Jurkat, Clone E6-1 (cell line): ENCODE measurements at regions not wholly inside any gene's neighbourhood (a gene's known extent, or its start where the extent isn't known, plus 50 kb on each side); places are given as distances from the start of the nearest gene placed in this dataset.

Source experiments
- DNase-seq: peaks from one replicate; pipeline ENCODE4 v3.0.0-alpha.2; 2011; ENCODE audit warnings: low read depth, low spot score
- H3K4me3 ChIP-seq: 2 replicates; pipeline ENCODE4 v1.5.1; 2011; ENCODE audit warnings: mild to moderate bottlenecking, low read length, control low read depth, moderate library complexity

DNA sequence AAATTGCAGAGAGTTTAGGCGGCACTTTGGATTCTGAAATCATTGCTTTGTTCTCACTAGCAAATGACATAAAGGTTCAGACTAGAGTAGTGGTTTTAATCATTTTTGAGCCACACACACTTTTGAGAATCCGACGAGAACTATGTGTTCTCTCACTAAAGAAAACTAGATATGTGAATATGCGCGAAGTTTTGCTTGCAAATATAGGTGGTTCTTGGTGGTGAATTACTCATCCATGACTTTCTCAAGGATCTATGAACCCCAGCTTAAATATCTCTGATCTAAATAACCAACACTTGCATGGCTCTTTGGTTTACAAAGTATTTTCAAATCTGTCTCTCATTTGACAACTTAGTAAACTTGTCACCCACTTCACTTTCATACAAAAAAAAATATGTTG, 54.8 kb downstream of the NOG start:
- no peak overlapping the region for H3K4me3 ChIP-seq
- no peak for DNase-seq

DNA sequence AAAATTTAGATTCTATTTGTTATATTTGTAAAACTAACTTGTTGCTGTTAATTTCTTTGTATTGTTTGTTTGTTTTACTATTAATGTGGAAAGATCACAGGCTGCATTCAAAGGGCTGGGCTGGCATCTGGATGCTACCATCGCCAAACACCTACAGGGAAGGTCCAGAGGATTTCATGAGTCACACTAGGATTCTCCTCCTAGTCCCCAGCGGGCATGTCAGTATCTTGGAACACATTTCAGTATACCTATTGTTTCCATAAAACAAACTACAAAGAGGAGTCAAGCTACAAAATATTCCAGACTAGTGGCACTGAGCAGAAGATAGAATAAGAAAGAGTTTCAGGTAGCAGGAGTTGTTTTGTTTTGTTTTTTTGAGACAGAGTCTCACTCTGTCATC, 55.3 kb downstream of the NOG start:
- no peak overlapping the region for H3K4me3 ChIP-seq
- DNase-seq: no peak

GRCh38 chr17:56652628-56653027, 59.1 kb downstream of the NOG start:
- no peak for DNase-seq
- no peak overlapping the region for H3K4me3 ChIP-seq

DNA sequence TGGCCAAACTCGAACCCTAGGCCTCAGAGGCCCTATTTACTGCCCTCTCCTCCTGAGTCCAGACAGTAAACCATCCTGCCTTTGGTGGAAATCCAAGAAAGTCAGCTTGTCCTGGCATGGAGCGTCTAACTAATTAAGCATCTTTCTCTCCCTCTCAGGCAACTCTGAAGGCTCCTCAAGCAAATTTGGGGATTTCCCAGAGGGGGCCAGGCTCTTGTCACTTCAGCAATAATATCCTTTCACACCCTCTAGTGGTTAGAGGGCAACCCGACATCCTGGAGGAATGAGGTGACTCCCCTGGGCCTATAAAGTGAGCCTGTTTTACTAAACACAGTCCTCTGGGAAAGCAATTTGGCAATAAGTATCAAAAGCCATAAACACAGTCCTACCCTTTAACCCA, 60.4 kb downstream of the NOG start:
- peak; percentile 50 for DNase-seq
- H3K4me3 ChIP-seq: no peak overlapping the region

- no peak overlapping the region for H3K4me3 ChIP-seq
- no peak for DNase-seq
Observed at GRCh38 chr17:56656701-56657327, 63.3 kb downstream of the NOG start.

DNA sequence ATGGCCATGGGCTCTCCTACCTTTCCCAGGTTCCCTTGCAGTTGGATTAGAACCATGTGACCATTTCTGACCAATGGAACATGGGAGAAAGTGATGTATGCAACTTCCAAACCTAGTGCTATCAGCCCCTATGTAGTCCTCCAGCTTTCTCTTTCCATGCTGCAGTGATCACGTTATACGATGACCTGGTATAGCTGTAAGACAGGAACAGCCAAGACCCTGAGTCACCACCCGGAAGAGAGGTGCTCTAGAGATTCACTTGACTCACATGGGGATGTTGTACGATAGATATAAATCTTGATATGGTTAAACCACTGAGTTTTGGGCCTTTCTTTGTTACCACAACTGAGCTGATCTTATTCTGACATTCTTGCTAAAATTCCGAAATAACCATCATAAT, 65.1 kb downstream of the NOG start:
- no peak overlapping the region for H3K4me3 ChIP-seq
- no peak for DNase-seq

GRCh38 chr17:56659622-56660021, 66.1 kb downstream of the NOG start:
- no peak for DNase-seq
- no peak overlapping the region for H3K4me3 ChIP-seq

- DNase-seq: no peak
- H3K4me3 ChIP-seq: no peak overlapping the region
Observed at GRCh38 chr17:56661906-56662305, 68.4 kb downstream of the NOG start.

GRCh38 chr17:56665864-56666263, 72.4 kb downstream of the NOG start:
- DNase-seq: no peak
- H3K4me3 ChIP-seq: no peak overlapping the region

DNA sequence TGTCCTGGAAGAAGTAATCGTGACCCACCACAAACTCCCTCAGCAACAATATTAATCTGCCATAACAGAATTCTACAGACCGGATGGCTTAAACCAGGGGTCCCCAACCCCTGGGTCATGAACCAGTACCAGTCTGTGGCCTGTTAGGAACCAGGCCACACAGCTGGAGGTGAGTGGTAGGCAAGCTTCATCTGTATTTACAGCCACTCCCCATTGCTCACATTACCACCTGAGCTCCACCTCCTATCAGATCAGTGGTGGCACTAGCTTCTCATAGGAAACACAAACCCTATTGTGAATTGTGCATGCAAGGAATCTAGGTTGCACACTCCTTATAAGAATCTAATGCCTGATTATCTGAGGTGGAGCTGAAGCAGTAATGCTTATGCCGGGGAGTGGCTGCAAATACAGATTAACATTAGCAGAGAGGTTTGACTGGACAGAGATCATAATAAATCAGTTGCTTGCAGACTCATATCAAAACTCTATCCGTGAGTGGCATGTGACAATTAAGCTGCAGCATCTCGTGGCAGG, 74.5 kb downstream of the NOG start:
- H3K4me3 ChIP-seq: no peak overlapping the region
- DNase-seq: no peak

DNA sequence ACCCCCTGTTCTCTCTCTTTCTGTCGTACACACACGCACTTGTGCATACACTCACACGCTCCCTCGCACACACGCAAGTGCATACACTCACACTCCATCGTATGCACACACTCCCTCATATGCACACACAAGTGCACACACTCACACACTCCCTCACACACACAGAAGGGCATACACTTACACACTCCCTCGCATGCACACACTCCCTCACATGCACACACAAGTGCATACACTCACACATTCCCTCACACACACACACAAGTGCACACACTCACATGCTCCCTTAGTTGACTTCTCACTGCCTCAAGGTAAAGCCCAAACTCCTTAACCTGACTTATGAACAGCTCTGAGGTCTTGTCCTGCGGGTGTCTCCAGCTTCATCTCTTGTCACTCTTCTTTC, 78.7 kb downstream of the NOG start:
- H3K4me3 ChIP-seq: no peak overlapping the region
- DNase-seq: no peak

GRCh38 chr17:56674401-56674925, 81.0 kb downstream of the NOG start:
- no peak for DNase-seq
- no peak overlapping the region for H3K4me3 ChIP-seq

GRCh38 chr17:56675876-56676660, 82.6 kb downstream of the NOG start:
- H3K4me3 ChIP-seq: no peak overlapping the region
- peak; percentile 60 for DNase-seq

DNA sequence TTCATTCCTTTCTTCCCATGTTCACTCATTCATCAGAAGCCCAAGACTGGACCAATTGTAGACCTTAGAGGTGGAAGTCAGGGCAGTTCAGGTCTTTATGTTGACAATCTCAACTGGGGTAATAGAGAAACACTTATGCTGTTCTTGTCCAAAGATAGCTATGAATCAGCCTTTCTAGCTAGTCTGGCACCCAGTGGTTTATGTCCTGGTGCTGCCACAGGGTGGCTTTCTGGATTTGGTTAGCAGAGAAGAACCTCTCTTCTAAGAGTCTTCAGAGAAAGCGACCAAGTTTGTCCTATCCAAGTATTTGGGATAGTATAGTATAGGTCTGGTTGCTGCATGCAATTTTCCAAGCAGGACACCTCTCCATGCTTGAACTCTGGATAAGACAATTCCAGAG, 83.3 kb downstream of the NOG start:
- H3K4me3 ChIP-seq: no peak overlapping the region
- DNase-seq: peak; percentile 10

- DNase-seq: no peak
- H3K4me3 ChIP-seq: no peak overlapping the region
Observed at GRCh38 chr17:56678249-56679114, 85.0 kb downstream of the NOG start.

- H3K4me3 ChIP-seq: no peak overlapping the region
Observed at GRCh38 chr17:56679115-56679776, 85.7 kb downstream of the NOG start.

GRCh38 chr17:56679777-56680422, 86.4 kb downstream of the NOG start:
- no peak overlapping the region for H3K4me3 ChIP-seq
- peak; percentile 18 for DNase-seq

More at GRCh38 chr17:56679115-56679776, 85.7 kb downstream of the NOG start:
- DNase-seq: peak; percentile 12

DNA sequence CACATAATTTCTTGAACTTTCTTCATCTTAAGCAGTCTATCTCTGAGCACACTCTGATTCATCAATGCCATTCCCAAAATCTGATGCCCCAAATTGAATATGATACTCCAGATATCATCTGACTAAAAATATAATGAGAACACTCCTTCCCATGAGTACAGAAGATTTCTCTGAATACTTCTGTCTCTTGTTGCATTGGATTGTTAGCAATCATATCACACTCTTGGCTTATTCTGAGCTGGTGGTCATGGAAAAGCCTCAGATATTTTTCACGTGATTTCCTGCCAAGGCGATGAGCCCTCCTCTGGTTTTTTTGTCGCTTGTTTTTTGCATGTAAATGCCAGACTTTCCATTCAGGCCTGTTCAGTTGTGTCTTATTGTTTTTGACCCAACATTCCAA, 87.2 kb downstream of the NOG start:
- no peak overlapping the region for H3K4me3 ChIP-seq
- DNase-seq: no peak
